NCI-H128 (cell line): ENCODE measurements at regions not wholly inside any gene's neighbourhood (a gene's known extent, or its start where the extent isn't known, plus 50 kb on each side); places are given as distances from the start of the nearest gene placed in this dataset.

ENCODE experiments used
- DNase-seq: peaks from one replicate; lab custom pipeline; 2025; ENCODE audit not compliant: unreplicated experiment; lab: John Stamatoyannopoulos, UW

GRCh38 chr2:5986801-5987787 lies 294.9 kb downstream of the SOX11 start:
- no peak for DNase-seq

- DNase-seq = no peak
Measured at GRCh38 chr2:5988120-5988519, 295.9 kb downstream of the SOX11 start.

- no peak for DNase-seq
Measured at GRCh38 chr2:5990086-5990485, 297.9 kb downstream of the SOX11 start.

DNA sequence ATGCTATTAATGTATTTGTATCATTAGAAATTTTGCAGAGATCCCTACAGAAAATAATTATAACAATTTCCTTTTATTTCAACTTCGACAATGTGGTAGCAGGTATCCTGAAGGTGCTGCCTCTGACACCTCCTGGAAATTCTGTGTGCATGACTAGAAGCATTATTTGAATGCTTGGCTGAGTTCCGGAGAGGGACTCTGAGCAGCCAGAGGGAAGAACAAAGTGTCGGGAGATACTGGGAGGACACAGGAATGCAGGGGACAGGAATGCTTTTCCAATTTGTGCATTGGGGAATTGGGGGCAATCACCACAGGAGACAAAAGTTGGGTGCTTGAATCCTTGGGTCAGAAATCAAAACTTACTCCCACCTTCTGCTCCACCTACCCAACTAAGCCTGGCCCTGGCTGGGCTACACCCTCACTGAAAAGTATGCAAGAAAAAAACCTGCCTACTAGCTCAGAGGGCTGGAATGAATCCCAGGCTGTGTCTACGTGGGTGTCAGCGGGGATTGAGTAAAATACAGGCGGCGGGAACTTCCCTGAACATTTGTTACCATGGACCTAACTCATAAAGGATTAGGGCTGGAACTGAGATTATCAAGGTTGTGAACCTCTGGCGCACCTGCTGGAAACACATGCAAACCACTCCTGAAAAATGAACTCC lies 299.3 kb downstream of the SOX11 start:
- DNase-seq = no peak

DNA sequence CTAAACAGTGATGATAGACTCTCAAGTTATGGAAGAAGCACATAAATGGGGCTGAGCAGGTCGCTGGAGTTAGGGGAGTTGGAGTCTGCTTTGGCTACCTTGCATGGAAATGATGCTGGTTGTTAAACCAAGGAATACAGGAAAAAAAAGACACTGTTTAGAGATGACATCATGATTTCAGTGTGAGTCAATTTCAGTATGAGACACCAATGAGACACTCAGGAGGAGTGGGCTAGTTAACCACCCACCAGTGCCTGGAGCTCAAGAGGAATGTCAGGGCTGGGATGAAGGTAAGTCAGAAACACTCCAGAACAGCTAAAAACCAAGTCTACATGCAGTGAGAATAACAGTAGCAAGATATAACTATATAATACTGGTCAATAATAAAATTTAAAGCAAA lies 303.6 kb downstream of the SOX11 start:
- DNase-seq = no peak

DNA sequence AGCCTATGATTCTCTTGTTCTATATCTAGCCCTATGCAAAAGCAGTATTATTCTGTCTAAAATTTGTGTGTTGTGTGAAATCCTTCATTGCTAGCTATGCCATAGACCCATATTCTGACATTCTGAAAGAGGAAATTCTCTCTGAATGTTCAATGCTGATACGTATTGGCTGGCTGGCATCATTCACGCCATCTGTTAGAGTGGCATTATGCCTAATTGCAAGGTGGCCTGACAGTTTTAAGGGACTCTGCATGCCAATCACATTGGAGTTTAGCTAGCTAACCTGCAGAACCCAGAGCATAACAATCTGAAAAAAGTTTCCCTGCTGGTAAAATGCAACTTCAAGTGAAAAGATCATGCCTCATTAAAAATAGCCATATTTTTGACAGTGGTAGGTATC lies 316.0 kb downstream of the SOX11 start:
- no peak for DNase-seq

- no peak for DNase-seq
Measured at GRCh38 chr2:6008726-6009125, 316.5 kb downstream of the SOX11 start.

GRCh38 chr2:6010163-6010562 lies 318.0 kb downstream of the SOX11 start:
- DNase-seq = no peak

GRCh38 chr2:6011921-6012320 lies 319.7 kb downstream of the SOX11 start:
- no peak for DNase-seq

GRCh38 chr2:6017736-6018286 lies 325.6 kb downstream of the SOX11 start:
- DNase-seq = no peak

- DNase-seq = no peak
Measured at GRCh38 chr2:6024229-6024628, 332.0 kb downstream of the SOX11 start.

DNA sequence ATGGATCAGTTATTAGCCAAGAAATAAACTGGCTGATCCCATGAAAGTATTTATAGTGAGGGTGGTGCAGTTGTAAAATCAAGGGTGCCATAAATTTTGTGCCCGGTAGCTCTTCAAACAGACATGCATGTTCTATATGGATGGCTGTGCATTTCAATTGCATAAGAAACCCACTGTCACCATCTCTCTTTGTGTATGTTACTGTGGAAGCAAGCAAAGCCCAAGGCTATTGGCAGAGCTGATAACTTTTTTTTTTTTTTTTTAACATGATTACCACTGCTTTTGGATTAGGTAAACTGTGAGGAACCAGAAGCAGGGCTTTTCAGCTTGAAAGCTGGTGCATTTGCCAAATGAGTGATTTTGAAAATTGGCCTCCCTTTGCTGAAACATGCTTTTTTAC lies 332.6 kb downstream of the SOX11 start:
- DNase-seq = no peak

DNA sequence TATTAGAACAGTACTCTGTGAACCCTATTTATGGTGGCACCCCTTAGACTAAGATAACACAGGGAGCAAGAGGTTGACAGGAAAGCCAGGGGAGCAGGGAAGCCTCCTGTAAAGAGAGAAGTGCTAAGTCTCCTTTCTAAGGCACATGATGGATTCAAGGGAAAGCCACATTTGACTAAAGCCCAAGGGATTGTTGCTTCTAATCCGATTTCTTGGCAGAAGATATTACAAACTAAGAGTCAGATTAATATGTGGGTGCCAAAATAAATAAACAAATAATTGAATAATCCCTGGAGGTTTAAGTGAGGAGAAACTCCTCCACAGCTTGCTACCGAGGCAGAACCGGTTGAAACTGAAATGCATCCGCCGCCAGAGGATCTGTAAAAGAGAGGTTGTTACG lies 333.2 kb downstream of the SOX11 start:
- no peak for DNase-seq

DNA sequence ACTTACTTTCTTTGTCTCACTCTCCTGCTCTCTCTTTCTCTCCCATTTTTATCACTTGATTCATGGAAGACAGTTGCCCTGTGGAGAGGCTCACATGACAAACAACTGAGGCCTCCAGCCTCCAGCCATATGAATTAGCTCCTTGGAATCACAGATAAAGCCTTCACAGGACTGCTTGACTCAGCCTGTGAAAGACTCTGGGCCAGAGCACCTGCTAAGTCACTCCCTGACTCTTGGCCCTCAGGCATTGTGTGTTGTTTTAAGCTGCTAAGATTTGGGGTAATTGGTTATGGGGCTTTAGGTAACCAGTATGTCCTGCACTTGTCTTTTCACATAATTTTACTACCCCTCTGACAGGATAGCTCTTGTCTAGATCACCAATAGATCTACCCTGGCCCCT lies 334.9 kb downstream of the SOX11 start:
- no peak for DNase-seq

DNA sequence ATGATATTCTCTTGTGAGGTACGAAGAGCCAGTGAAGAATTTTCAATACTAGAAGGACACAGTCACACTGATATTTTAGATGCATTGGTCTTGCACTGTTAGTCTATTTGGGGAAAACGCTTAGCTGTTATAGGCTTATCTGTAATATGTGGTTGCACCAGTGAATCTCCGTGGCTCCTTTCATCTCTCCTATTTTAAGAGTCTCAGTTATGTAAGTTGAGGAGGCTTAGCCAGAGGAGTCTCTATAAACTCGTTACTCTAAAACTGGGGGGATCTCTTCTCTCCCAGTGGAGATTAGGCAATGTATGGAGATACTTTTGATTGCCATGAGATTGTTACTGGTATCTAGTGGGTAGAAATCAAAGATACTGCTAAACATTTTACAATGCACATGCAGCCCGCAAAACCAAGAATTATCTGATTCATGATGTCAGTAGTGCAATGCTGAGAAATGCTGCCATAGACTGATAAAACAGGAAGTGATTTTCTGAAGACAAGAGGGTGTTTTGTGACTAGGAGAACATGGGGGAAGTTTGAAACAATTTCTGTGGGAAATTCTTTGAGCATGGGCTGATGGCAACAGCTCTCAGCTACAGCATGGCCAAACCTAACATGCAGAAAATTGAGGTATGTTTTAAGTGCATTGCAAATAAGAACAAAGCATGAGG lies 339.1 kb downstream of the SOX11 start:
- no peak for DNase-seq

DNA sequence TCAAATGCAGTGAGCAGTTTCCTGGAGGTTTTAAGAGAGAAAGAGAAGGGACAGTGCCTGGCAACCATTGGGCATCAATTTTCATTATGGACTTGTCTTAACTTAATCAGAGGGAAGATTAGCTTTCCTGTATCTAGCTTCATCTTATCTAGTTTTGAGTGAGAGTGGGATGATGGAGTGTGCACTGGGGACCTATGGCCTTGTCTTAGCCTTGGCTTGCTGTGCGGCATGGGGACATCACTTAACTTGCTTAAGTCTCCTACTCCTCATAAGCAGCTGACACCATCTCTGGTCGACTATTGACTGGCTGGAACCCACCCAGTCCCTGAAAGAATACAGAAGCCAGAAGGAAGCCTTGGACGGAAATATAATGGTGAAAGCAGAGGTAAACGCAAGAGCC lies 344.0 kb downstream of the SOX11 start:
- no peak for DNase-seq

GRCh38 chr2:6043238-6043637 lies 351.1 kb downstream of the SOX11 start:
- DNase-seq = no peak

- DNase-seq = no peak
Measured at GRCh38 chr2:6052649-6053048, 360.5 kb downstream of the SOX11 start.

DNA sequence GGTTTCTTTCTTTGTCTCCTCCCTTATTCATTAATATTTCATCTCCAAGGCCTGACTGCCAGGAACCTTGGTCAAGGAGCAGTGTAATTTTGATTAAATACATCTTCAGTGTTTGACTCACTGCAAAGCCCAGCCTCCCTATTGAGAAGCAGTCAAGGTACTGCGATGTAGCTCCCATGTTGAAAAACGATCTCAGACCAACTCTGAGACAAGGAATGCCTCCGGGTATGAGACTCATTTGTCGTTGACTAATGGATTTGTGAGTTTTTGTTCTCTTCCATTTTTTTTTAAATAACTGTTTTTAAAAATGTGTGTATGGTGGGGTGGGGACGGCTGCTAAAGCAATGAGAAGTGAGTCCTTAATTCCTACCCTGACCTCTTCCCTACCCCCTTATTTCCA lies 361.6 kb downstream of the SOX11 start:
- no peak for DNase-seq

DNA sequence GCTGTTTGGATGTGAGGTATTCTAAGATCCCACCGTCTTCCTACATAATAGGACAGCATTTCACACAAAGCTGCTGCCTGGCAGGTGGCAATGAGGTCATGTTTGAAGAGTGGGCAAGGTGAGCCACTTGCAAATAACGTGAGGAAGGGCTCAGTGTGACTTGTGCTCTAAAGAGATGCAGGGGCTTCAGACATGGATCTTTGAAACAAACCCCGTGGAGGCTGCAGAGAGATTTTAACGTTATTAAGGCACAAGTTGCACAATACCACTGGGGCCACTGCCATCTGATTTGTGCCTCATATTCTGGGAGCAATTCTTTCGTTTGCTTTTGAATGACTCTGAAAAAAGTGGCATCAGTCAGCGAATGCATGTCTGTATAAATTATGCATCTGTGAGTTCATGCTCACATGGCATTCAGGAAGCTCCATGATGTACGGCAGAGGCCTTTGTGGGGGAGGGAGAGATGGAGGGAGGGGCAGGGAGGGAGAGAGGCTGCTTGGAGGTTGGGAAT lies 362.0 kb downstream of the SOX11 start:
- no peak for DNase-seq

- no peak for DNase-seq
Measured at GRCh38 chr2:6060992-6061663, 368.9 kb downstream of the SOX11 start.
